H1 (cell line): ENCODE measurements at regions not wholly inside any gene's neighbourhood (a gene's known extent, or its start where the extent isn't known, plus 50 kb on each side); places are given as distances from the start of the nearest gene placed in this dataset.

Experiments
- BACH1 ChIP-seq: IDR thresholded peaks from 2 replicates; pipeline ENCODE4 v1.6.1; 2012; ENCODE audit warnings: low read length, improper control_type of control experiment
- BCL11A ChIP-seq, 2 experiments: IDR thresholded peaks; one replicate each; pipeline ENCODE4 v1.6.1; 2011; ENCODE audit warnings: low read depth in 2 of 2, low read length in 2 of 2, mild to moderate bottlenecking in 2 of 2
- CBX5 ChIP-seq: fragments of 300-800, 300-1000 bp; sonication (generic); IDR thresholded peaks from 2 replicates; pipeline ENCODE4 v1.7.1; 2016; ENCODE audit warnings: antibody characterized with exemption, low read length, low read depth
- E2F6 ChIP-seq: IDR thresholded peaks from 2 replicates; pipeline ENCODE4 v1.6.1; 2012; ENCODE audit warnings: inconsistent platforms
- EP300 ChIP-seq, 2 experiments: IDR thresholded peaks; 1 replicate in 1 of 2; 2 replicates in 1 of 2; pipeline ENCODE4 v1.6.1; 2011 to 2012; ENCODE audit warnings: low read depth in 2 of 2, low read length in 2 of 2, mild to moderate bottlenecking in 2 of 2, borderline replicate concordance in 1 of 2, inconsistent platforms in 1 of 2, moderate library complexity in 1 of 2
- GABPA ChIP-seq: IDR thresholded peaks from 2 replicates; pipeline ENCODE4 v1.6.1; 2011; ENCODE audit warnings: mild to moderate bottlenecking, low read length, moderate library complexity, borderline replicate concordance; ENCODE audit not compliant: insufficient read depth
- MAFK ChIP-seq: IDR thresholded peaks from 2 replicates; pipeline ENCODE4 v1.6.1; 2012; ENCODE audit warnings: low read depth, mild to moderate bottlenecking, improper control_type of control experiment, low read length
- NRF1 ChIP-seq: IDR thresholded peaks from 2 replicates; pipeline ENCODE4 v1.6.1; 2011; ENCODE audit warnings: mild to moderate bottlenecking, low read depth, low read length, improper control_type of control experiment
- SIN3A ChIP-seq, 2 experiments: IDR thresholded peaks in 1 of 2; conservative IDR thresholded peaks in 1 of 2; 2 replicates each; pipeline ENCODE4 v1.6.1; 2011 to 2012; ENCODE audit warnings: low read length in 2 of 2, improper control_type of control experiment in 1 of 2, low read depth in 1 of 2, mild to moderate bottlenecking in 1 of 2
- SP4 ChIP-seq: IDR thresholded peaks from 2 replicates; pipeline ENCODE4 v1.6.1; 2012; ENCODE audit warnings: low read length, inconsistent platforms
- TCF12 ChIP-seq: IDR thresholded peaks from 2 replicates; pipeline ENCODE4 v1.6.1; 2011; ENCODE audit warnings: low read depth, mild to moderate bottlenecking, low read length
- USF2 ChIP-seq: IDR thresholded peaks from 2 replicates; pipeline ENCODE4 v1.6.1; 2011; ENCODE audit warnings: low read length, improper control_type of control experiment
- TF ChIP-seq, protein P1 (sequence below): IDR thresholded peaks from 2 replicates; pipeline ENCODE4 v1.6.1; 2012; ENCODE audit warnings: inconsistent platforms

GRCh38 chr10:57222603-57223002, 861.5 kb upstream of the ZWINT start (continued):
- no peak for TF ChIP-seq EP300 (IDR thresholded peaks at IDR 0.05; ENCODE audit: borderline replicate concordance in 1 of 2, low read depth in 2 of 2, low read length in 2 of 2)
- no peak for TF ChIP-seq E2F6
- TF ChIP-seq BCL11A (IDR thresholded peaks at IDR 0.05; ENCODE audit: low read depth in 2 of 2, low read length in 2 of 2), result no peak
- TF ChIP-seq, protein P1, sequence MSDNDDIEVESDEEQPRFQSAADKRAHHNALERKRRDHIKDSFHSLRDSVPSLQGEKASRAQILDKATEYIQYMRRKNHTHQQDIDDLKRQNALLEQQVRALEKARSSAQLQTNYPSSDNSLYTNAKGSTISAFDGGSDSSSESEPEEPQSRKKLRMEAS, result no peak; the same call in 1 of the 2 replicates
- no peak for TF ChIP-seq GABPA
- TF ChIP-seq NRF1, result no peak
- TF ChIP-seq MAFK, result no peak
- TF ChIP-seq SP4, result no peak
- TF ChIP-seq CBX5, result no peak
- no peak for TF ChIP-seq BACH1
- no peak for TF ChIP-seq SIN3A (conservative IDR thresholded peaks at IDR 0.05 in 1 of 2, IDR thresholded peaks at IDR 0.05 in 1 of 2; ENCODE audit: low read depth in 1 of 2, low read length in 2 of 2)
- TF ChIP-seq TCF12, result 0 out of 2 replicates have a peak, but pooled peaks have one; percentile 15
- no peak for TF ChIP-seq USF2
